ENCODE measurements at regions not wholly inside any gene's neighbourhood (a gene's known extent, or its start where the extent isn't known, plus 50 kb on each side); places are given as distances from the start of the nearest gene placed in this dataset.
"Not testable (repeated sequence)": the region's sequence is repeated elsewhere in the genome, so short reads cannot be mapped to it uniquely, and the experiment has no call there.

DNA sequence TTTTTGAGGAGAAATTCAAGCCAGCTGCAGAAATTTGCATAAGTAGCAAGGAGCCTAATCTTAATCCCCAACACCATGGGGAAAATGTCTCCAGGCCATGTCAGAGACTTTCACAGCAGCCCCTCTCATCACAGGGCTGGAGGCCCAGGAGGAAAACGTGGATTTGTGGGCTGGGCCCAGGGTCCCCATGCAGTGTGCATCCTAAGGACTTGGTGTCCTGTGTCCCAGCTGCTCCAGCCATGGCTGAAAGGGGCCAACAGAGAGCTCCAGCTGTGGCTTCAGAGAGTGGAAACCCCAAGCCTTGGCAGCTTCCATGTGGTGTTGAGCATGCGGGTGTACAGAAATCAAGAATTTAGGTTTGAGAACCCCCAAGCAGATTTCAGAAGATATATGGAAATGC lies 1662.2 kb upstream of the CELF4 start:
- CTCF ChIA-PET, result interaction anchor here (0.6 kb wide), 1 partner anchor 487 kb away, joined by 3 read pairs; no protein-coding TSS in a partner anchor
- POLR2A ChIA-PET, result not testable (repeated sequence)

DNA sequence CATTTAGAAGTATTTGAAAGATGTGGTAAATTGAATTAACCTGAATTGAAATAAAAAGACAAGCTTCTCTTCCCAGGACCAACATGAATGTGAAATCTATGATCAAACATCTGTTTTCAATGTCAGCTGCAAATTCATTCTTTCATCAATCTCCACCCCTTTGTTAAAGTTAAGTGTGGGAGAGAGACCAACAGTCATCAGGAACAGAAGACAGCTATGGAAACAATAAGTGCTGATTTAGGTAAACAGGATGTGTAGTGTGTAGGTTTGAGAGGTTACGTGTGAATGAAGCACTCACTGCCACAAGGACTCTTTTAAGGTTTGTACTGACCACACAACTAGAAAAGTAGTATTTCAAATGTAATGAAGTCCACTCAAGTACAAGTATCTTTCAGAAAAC lies 1659.8 kb upstream of the CELF4 start:
- ChIA-PET CTCF (no interaction called here), POLR2A (no interaction called here)

DNA sequence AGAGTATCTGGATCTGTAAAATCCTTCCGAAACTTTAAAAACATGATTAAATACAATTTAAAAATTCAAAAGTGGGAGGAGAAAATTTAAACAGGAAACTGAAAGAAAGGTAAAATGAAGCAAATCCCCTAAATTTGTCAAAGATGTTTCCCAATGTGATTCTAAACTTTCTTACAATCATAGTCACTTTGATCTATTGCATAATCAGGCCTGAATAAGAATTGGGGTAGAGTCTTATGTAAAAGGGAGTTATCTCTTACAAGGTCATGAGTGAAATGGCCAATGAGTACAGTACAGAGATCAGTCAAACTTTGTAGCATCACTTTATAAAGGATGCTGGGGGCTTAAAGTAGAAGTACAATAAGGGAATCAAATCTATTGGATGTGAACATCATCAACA lies 1657.7 kb upstream of the CELF4 start:
- CTCF ChIA-PET, result no interaction called here
- POLR2A ChIA-PET, result no interaction called here

DNA sequence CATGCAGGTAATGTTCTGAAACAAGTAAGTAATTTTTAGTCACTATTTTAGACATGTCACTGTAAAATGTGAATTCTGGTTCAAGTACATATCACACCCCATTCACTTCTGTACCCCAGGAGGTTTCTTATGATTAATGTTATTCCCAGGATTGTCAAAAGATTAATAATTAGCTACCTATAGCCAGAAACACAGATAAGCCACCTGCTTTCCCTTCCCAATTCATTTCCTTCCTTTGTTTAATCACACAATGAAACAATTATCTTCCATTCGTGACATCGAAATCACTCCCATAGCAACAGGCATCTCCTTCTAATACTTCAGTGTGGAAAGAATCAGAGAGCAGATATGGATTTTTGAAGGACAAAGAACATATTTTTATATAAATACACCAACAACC lies 1650.3 kb upstream of the CELF4 start:
- ChIA-PET POLR2A (no interaction called here), CTCF (no interaction called here)

DNA sequence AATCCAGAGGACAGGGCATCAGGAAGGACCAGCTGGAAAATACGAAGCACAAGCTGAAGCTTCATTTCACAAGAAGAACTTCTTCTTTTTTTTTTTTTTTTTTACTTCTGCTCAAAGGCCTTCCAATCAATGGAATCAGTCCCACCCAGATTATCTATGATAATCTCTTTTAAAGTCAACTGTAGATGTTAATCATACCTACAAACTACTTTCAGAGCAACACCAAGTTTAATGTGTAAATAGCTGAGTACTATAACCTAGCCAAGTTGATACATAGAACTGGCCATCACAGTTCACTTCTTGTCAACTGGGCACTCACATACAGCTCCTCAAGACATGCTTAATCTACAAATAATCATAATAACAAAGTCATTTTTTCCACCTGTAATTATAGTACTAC lies 1645.9 kb upstream of the CELF4 start:
- POLR2A ChIA-PET, result interaction anchor here (0.6 kb wide), 1 partner anchor 132 kb away, joined by 4 read pairs; no protein-coding TSS in a partner anchor
- CTCF ChIA-PET, result no interaction called here

DNA sequence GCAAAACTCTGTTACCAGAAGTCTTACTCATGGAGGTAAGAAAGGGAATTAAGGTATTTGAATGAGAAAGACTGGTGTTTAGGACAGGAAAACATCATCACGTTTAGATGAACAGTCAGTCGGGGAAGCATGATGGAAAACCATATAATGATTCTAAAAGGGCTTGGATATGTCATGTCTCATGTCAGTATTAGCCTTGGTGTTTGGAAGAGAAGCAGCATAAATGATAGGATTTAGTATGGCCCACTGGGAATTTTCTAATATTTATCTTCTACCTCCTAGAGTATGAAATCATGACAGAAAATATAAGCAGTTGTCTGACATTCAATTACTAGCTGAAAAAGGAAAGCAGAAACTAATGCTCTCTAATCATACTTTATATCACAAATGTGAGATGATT lies 1643.6 kb upstream of the CELF4 start:
- POLR2A ChIA-PET, result no interaction called here
- CTCF ChIA-PET, result no interaction called here

DNA sequence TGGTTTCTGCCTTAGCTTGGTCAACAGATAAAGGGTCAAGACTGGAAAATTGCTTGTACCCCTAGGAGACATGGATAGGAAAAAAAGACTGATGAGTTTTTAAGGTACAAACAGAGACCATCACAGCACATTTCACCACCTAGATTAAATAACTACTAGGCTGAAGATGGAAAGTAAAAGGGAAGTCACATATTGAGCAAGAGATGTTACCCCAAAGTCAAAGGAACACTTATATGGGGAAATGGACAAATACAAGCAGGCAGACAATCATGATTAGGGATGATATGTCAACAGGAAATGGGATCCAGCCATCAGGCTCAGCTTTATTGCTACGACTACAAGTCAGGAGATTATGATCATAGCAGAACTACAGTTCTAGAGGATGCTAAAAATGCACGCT lies 1643.1 kb upstream of the CELF4 start:
- ChIA-PET CTCF (no interaction called here), POLR2A (no interaction called here)

DNA sequence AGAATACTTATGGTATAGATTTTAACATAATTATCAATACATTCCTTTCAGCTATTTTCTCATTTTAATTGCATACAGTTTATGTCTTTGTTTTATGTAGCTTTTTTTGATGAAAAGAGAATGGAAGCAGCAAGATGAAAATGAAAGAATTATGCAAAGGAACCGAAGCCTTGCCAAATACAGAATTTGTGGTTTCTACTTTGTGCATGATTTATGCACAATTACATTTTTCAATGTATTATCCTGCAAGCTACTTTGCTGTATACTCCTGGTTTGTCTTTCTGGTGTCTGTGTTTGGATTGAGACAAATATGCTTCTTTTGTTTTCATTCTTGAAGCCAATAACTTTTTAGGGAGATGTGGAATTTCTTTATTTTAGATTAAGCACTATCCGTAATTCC lies 1642.6 kb upstream of the CELF4 start:
- ChIA-PET CTCF (no interaction called here), POLR2A (no interaction called here)

DNA sequence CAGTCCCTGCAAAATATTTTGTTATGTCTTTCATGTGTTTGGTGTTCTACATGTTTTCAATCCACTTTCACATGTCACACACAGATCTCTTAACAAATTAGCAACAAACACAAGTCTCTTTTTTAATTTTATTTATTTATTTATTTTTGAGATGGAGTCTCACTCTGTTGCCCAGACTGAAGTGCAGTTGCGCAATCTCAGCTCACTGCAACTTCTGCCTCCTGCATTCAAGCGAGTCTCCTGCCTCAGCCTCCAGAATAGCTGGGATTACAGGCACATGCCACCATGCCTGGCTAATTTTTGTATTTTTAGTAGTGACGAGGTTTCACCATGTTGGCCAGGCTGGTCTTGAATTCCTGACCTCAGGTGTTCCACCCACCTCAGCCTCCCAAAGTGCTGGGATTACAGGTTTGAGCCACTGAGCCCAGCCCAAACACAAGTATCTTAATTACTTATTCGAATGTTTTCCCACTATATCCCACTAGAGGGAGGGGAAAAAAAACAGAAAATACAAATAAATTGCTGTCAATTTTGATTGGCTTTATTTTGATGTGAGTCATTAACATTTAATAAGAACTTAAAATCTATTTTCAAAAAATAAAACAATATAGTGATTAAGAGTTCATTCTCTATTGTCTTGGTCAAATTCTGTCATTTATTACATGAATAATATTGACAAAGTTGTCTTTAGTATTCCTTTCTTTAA lies 1641.0 kb upstream of the CELF4 start:
- POLR2A ChIA-PET, CTCF ChIA-PET: not testable (repeated sequence)

DNA sequence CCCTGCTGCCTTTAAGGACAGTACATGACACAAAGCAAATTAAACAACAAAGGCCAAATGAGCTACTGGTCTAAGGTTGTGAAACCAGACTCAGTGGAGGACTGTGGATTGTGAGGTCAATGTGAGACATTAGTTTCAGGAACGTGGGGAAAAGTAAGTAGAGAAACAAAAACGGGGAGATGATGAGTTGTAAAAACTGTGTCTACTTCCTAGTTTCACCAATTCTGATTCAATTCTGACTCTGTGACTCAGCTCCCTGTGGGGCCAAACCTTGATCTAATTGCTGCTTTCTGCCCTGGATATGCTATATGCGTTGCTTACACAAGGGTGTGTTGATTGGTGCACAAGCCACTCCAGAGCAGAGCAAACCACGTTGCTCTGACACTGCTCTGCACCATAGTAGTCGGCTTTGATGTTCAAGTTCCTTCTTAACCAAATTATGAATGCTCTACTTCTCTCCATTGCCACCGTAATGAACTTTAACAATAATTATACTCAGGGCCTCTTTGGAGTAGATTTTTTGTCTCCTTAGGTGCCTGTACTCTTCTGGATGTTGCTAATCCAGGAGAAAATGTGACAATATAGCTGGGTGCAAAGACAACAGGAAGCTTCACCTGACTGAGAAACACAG lies 1640.1 kb upstream of the CELF4 start:
- ChIA-PET CTCF (no interaction called here), POLR2A (no interaction called here)

DNA sequence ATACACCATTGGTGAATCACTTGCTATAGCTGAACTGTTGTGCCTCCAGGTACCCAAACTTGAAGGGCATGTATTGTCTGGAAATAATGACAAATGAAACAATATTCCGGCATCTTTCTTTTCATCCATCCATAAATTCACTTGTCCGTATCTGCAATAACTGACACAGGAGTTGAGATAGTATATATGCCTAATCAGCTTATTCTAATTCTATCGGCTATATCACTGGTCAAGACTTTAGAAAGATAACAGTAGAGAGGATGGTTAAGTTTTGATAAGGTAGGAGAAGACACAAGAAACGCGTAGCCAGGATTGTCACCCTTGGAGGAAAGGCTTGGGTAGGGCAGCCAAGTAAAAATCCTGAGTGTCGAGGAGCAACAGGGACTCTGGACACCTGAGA lies 1634.6 kb upstream of the CELF4 start:
- ChIA-PET POLR2A (no interaction called here), CTCF (no interaction called here)

DNA sequence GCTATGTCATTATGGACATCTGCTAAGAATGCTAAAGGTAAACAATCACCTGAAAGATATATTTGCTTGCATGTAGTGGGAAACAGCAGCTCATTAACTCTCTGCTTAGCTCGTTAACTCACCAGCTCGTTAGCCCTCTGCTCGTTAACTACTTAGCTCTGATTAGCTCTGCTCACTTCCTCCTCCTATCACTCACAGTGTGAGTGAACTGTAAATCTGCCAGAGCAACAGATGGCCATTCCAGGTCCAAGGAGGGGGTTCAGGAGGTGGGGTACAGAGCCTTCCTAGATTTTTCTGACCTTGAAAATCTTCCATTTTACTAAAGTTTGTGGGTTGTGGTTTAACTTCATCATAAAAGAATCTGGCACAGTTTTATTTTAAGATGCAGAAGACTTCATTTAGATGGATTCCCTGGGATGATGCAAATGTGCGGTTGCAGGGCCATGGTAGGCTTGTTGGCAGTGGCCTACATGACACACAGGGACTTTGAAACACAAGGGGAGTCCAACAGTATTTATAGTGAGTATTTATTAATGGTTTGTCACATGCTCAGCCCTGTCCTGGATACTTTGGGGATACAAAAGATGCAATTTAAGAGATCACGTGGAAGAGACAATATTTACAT lies 1633.7 kb upstream of the CELF4 start:
- POLR2A ChIA-PET, result no interaction called here
- CTCF ChIA-PET, result no interaction called here

DNA sequence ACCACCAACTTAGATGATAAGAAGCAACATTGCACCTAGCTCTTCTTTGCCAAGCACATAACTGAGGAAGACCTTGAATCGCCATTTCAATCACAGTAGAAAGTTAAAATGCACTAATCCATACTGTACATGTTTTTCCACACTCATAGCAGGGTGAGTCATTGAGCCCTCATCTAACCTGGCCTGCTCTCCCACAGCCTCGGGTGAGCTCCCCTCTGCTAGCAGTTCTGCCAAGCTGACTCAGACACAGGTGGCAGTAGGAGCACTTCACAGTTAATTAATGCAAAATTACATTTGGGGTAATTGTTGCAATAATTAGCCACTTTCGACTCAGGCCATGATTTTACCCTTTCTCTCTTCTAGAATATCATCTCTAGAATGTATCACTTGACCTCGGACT lies 1632.8 kb upstream of the CELF4 start:
- CTCF ChIA-PET, result interaction anchor here (0.6 kb wide), 1 partner anchor 10 kb away, joined by 3 read pairs; no protein-coding TSS in a partner anchor
- POLR2A ChIA-PET, result no interaction called here

DNA sequence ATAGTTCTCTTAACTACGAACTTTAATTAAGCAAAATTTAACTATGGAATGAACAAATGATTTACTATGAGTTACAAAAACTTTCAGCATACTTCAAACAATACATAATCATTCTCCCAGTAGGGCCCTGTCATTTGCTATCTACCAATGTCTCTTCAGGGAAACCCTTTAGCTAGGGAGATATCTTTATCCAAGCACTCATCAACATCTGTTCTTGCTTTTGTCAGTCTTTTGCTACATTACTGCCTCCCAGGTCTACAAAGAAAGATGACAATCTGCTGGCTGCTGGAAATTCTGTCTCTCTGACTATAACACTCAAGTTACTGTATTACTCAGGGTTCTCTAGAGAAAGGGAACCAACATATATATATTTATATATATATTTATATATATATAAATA lies 1626.3 kb upstream of the CELF4 start:
- ChIA-PET CTCF (no interaction called here), POLR2A (no interaction called here)

DNA sequence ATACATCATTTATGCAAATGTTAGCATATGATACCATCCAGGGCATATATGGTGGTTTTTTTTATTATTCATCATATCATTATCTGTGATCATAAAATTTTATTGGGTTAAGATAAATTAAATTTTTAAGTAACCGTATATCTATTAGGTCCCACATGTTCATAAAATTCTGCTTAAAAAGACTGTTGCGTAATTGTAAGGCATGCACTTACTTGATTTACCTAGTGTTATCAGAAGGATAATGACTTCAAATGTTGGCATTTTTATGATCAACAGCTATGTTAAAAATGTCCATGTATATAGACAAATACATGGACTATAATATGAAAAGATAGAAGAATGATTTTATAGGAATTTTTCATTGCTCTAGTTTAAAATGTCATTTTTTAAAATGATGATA lies 1625.5 kb upstream of the CELF4 start:
- ChIA-PET POLR2A (no interaction called here), CTCF (no interaction called here)

DNA sequence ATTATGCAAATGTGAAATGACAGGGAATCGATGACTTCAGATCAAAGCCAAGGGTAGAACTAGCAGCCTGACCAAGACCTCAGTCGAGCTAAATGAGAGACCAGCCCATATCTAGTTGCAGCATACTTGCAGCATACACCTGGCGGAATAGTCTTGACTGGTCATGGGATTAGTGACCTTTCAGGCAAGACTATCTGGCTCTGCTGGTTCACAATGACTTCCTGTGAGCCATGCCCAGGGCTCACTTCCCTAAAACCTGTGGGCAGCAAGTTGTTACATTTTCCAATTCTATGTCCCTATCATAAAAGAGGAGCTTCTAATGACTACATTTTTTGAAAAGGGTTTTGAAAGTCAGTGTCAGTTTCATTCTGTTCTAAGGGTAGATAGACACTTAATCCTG lies 1624.9 kb upstream of the CELF4 start:
- POLR2A ChIA-PET, result no interaction called here
- CTCF ChIA-PET, result no interaction called here

DNA sequence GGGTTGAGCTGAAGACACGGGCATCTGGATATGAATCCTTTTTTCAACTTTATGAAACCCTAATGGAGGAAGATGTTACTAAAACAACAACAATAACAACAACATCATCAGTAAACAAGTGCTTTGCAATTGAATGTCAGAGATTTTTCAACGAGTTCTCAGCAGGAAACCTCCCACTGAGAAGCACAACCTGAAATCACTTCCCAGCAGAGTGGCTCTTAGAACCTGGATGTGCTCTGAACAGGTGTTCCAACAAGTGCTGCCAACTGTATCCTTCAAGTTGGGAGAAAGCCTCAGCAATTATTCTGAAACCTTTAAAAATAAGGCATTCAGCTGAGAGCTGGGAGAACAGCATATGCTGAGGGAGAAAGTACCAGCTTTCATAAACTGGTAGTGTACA lies 1622.7 kb upstream of the CELF4 start:
- CTCF ChIA-PET, result interaction anchor here (0.7 kb wide), 1 partner anchor 10 kb away, joined by 3 read pairs; no protein-coding TSS in a partner anchor

DNA sequence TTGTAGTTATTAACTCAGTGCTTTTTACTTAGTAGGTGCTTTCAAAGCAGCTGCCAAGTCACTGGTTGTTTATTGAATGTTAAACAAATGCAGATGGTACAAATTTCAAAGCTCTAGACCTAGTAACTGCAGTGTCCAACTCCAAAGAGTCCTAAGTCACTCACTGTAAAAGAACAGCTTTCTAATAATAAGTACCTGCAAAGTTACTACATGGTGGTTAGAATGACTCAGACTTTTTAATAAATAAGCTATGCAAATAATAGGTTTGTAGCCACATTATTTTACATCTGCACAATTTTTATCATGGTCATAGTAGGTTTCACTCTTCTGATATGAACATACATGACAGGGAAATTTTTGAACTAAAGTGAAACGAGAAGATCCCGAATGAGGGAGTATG lies 1620.4 kb upstream of the CELF4 start:
- CTCF ChIA-PET, result no interaction called here
- POLR2A ChIA-PET, result no interaction called here

More for the DNA sequence above, 1622.7 kb upstream of the CELF4 start:
- POLR2A ChIA-PET, result no interaction called here

DNA sequence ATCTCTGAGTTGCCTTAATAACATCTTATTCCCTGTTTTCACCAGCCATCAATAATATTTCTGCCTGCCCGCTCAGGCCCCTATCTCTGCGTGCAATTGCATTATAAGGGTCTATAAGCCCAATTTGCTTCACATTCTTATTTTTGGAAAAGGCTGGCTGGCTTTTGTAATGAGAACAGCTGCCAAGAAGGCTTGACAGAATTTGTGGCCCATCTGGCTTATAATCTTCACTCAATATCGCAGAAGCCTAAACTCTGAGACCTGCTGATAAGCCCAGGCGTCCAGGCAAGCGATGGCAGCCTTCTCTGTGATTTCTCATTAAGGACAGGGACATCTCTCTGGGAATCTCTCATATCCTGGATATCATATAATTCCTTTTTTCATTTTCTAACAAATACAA lies 1618.6 kb upstream of the CELF4 start:
- POLR2A ChIA-PET, result no interaction called here
- CTCF ChIA-PET, result no interaction called here

DNA sequence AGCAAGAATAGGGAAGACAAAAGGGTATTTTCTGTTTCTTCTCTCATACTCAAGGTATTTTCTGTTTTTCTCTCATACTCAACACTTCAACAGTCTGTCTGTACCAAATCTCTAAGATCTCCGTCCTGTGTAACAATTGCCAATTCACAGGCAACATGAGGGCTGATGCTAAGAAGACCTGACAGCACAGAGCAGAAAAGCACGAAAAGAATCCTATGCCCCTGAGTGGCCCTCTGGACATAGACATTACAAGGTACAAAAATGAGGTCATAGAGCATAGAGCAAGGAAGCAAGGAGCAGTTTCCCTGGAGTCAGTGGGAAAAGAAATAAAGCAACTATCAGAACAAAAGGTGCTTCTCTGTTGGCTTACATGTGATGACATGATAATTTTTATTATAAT lies 1612.6 kb upstream of the CELF4 start:
- CTCF ChIA-PET, result no interaction called here
- POLR2A ChIA-PET, result no interaction called here

DNA sequence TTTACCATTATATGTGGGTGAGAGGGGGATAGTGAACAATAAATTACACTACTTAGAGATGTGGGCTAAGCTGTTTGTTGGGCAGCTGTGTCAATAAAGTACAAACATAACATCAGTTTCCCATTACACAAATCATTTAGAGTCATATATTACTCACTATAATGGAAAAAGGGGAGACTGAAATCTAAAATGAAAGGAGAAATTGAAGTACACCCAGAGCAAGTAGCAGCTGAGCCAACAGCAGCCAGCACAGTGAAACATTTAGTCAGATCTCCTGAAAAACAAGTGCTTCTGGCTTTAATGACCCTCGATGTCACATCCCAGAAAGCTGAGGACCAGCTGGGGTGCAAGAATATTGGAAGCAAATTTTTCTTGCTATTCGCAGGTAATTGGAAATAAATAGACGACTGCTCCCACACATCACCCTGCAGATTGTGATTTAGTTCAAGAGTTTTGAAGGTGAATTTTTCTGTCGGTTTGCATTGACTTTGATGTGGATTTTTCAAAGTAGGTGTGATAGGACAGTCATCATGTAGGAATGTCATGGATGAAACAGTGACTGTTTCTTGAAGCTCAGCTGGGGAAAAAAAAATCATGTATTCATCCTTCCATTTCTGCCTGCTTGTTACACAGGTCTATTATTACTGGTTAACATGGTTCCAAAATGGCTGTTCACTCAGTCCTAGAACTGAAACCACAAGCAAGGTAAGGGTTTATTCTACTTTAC lies 1607.3 kb upstream of the CELF4 start:
- ChIA-PET POLR2A (no interaction called here), CTCF (no interaction called here)

Measured in activated CD8-positive, alpha-beta memory T cell treated with anti-CD3 and anti-CD28 coated beads for 36 hours (primary cell).